ENCODE measurements at regions not wholly inside any gene's neighbourhood (a gene's known extent, or its start where the extent isn't known, plus 50 kb on each side); places are given as distances from the start of the nearest gene placed in this dataset.
A peak's percentile ranks its signal among the peaks of the same experiment; 100 is the strongest.
"Not testable (repeated sequence)": the region's sequence is repeated elsewhere in the genome, so short reads cannot be mapped to it uniquely, and the experiment has no call there.

GRCh38 chrX:128619490-128619889 is 567.3 kb upstream of the ACTRT1 start:
- no peak for DNase-seq (ENCODE audit: low read depth in 2 of 2)

DNA sequence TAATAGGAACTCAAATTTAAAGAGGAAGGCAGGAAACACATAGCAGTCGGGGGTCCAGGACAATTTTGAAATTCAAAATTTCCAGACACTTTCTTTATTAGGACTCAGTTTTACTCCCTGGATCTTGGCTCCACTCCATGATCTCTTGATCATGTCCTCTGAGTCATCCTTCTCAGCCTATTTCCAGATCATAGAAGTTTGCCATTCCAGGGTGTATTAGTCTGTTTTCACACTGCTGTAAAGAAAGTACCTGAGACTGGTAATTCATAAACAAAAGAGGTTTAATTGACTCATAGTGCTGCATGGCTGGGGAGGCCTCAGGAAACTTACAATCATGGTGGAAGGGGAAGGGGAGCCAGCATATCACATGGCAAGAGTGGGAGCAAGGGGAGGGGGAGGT is 564.7 kb upstream of the ACTRT1 start:
- no peak for DNase-seq (ENCODE audit: low read depth in 2 of 2)

GRCh38 chrX:128606817-128607216 is 554.6 kb upstream of the ACTRT1 start:
- not testable (repeated sequence) for DNase-seq (ENCODE audit: low read depth in 2 of 2)

GRCh38 chrX:128606357-128606756 is 554.2 kb upstream of the ACTRT1 start:
- DNase-seq (ENCODE audit: low read depth in 2 of 2): not testable (repeated sequence)

GRCh38 chrX:128601706-128602105 is 549.5 kb upstream of the ACTRT1 start:
- no peak for DNase-seq (ENCODE audit: low read depth in 2 of 2)

DNA sequence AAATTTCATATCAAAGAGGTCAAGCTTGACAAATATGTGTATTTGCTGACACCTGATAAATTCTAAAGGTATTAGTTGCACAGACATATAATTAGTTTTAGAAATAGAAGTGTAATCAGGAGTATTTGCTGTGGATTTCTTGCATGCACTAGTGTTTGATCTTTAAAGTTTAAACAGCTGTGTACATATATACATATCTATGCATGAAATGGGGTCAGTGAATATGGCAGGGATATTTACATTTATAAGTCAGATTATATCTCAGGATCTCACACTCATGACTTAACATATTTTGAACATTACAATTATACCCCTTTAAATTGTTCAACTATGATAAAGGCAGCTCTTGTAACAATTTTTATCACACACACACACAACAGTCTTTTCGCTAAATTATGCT is 547.4 kb upstream of the ACTRT1 start:
- no peak for DNase-seq (ENCODE audit: low read depth in 2 of 2)

GRCh38 chrX:128582036-128582435 is 529.8 kb upstream of the ACTRT1 start:
- no peak for DNase-seq (ENCODE audit: low read depth in 2 of 2)

DNA sequence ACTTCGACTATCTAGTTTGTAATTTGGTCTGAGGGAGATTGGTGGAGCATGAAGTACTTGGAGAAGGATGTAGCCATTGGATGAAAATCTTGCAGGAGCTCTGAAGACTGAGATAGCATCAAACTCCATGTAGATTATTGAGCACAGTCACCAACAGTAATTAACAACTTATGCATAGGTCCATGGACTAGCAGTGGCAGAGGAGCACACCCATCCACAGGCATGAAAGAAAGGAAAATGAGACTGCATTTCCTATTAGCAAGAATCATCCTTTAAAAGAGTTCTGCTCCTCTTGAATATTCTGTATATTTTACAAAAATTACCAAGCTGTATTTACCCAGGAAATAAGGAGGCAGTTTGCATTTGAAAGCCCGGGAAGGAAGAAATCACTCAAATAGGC is 529.4 kb upstream of the ACTRT1 start:
- no peak for DNase-seq (ENCODE audit: low read depth in 2 of 2)

DNA sequence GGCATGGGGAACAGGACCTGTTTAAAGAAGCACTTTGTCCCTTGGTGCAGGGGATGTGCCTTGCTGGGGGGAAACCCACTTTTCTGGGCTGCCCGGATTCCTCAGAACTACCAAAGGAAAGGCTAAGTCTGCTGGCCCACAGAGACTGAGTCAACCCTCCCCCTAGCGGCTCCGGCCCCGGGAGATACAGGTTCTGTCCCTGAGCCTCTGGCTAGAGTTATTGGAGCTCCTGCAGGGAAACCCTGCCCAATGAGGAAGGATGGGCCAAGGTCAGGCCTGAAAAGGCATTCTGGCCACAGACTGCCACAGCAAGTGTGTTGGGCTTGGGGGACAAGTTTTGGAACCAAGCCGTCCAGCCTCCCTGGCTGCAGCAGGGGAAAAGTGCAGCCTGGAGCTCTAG is 490.9 kb upstream of the ACTRT1 start:
- no peak for DNase-seq (ENCODE audit: low read depth in 2 of 2)

GRCh38 chrX:128518508-128518907 is 466.3 kb upstream of the ACTRT1 start:
- no peak for DNase-seq (ENCODE audit: low read depth in 2 of 2)

- no peak for DNase-seq (ENCODE audit: low read depth in 2 of 2)
Measured at GRCh38 chrX:128517691-128518090, 465.5 kb upstream of the ACTRT1 start.

DNA sequence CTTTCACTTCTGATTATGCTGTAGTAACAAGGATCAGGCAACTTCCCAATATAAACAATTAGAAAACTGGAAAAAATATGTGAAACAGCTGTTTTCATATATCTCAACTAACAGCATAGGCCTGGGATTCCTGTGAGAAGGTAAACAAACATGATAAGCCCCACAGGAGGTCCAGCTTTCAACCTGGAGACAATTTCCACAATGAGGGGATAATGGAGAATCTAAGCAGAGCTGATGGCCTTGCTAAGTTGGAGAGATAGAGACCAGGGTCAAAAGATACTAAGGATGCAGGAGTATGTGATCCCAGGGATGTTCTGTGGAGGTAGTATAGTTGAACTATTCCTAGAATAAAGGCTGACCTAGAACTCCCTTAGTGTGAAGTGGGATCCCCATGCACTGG is 452.3 kb upstream of the ACTRT1 start:
- DNase-seq (ENCODE audit: low read depth in 2 of 2): no peak

GRCh38 chrX:128464116-128464515 is 411.9 kb upstream of the ACTRT1 start:
- DNase-seq (ENCODE audit: low read depth in 2 of 2): peak in 1 of 2 experiments; percentile 15

DNA sequence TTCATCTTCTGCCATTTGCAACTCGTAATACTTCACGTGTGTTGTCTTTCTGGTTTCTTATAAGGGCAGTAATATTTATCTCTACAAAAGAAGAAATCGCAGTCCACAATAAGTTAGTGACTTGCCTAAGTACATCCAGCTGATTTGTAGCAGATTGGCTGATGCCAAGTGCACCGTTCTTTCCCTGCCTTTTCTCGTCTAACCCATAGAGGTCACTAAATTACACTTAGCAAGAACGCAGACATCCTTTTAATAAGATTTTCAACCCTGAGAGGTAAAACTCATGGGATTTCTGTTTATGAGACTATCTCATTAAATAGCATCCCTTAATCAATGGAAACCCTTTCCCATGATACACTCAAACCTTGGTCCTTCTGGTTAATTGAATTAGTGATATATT is 408.6 kb upstream of the ACTRT1 start:
- no peak for DNase-seq (ENCODE audit: low read depth in 2 of 2)

DNA sequence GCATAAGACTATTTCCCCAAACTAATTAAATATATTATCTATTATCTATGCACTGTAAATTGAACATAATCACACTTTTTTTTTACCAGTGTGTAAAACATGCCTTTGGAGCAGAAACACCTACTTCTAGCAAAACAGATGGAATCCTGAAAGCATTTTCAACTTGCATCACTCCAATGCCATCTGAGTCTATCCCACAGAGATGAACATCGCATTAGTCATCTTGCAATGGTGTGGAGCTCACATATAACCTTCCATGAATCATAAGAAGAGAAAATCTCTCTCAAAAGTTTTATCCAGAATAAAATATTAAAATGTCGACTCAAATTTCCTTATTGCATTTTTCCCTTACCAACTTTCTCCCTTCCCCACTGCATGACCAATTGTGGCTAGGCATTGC is 406.7 kb upstream of the ACTRT1 start:
- DNase-seq (ENCODE audit: low read depth in 2 of 2): peak; percentile 47 to 50

GRCh38 chrX:128457674-128458073 is 405.5 kb upstream of the ACTRT1 start:
- DNase-seq (ENCODE audit: low read depth in 2 of 2): no peak

DNA sequence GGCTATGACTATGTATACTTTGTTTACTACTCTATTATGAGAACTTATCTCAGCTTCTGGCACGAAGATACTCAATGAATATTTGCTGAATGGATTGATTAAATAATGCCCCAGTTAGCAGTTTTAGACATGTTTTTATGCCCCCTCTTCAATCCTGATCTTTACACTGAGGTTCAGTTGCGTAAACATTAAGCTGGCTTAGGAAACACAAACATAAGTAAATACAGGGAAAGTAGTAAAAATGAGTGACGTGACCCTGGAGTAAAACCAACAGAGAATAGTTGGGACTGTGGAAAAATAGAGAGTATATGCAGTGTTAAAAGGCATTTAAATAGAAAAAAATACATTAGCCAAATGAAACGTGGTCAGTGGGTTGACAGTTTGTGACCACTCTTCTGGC is 387.0 kb upstream of the ACTRT1 start:
- DNase-seq (ENCODE audit: low read depth in 2 of 2): no peak

DNA sequence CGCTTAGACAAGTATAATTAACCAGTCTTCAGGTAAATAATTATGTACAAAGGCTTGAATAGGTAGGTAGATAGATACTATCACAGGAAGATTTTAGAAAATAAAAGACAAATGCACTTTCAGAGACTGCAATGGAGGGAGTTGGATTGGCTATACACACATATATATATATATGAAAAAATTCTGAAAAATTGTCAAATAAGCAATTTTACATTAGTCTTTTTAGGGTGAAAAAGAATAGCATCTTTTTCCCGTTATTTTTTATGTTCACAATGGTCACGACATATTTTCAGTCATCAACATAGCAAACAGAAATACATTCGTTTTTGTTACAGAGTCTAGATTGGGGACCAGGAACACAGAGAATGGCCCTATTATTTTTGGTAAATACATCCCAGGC is 385.9 kb upstream of the ACTRT1 start:
- DNase-seq (ENCODE audit: low read depth in 2 of 2): no peak

DNA sequence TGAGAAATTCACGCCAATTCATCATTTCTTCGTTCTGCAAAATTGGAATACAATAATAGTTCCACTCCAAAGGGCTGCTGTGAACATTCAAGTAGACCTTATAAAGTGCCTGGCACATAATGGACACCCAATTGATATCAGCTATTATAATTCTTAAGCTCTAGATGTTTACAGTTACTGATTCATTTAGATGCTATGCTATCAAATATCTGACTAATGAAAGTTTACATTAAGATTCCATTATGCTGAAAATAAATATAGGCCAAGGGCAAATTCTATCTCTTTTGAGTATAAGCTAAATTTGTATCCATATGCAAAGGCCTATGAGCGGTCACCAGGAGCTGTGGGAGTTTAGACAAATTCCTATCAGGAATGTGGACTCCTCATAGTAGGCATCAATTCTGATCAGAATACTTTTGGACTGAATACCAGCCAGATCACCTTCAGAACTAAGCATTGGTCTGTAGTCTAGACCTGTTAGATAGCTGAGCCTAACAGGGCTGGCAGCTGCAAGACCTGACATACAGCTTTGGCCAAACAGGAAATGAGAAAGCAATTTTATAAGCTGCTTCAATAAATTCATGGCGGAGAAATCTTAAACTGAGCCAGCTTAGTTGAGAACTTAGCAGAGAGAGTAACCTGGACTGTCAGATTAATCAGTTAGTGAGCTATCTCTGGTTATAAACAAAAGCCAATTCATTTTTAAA is 384.3 kb upstream of the ACTRT1 start:
- DNase-seq (ENCODE audit: low read depth in 2 of 2): no peak

- no peak for DNase-seq (ENCODE audit: low read depth in 2 of 2)
Measured at GRCh38 chrX:128425546-128425945, 373.3 kb upstream of the ACTRT1 start.

- DNase-seq (ENCODE audit: low read depth in 2 of 2): no peak
Measured at GRCh38 chrX:128408842-128409241, 356.6 kb upstream of the ACTRT1 start.

- peak; percentile 8 to 9 for DNase-seq (ENCODE audit: low read depth in 2 of 2)
Measured at GRCh38 chrX:128396601-128397000, 344.4 kb upstream of the ACTRT1 start.

DNA sequence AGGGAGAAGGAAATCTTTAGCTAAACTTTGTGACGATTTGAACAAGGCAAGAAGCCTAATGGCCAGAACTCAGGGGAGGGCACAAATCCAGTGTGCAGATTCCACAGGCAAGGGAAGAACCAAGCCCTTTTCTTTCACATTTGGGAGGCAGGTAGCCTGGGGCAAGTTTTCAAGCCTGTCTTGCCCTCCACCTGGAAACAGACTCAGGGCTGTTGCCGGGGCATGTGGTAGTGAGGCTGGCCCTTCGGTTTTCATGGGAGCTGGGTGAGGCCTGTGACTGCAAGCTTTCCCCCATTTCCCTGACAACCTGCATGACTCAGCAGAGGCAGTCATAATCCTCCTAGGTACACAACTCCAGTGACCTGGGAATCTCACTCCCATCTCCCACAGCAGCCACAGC is 331.6 kb upstream of the ACTRT1 start:
- not testable (repeated sequence) for DNase-seq (ENCODE audit: low read depth in 2 of 2)

- no peak for DNase-seq (ENCODE audit: low read depth in 2 of 2)
Measured at GRCh38 chrX:128365492-128365891, 313.3 kb upstream of the ACTRT1 start.

All from fibroblast of skin of left biceps (primary cell).